HEK293T (cell line): ENCODE measurements at regions not wholly inside any gene's neighbourhood (a gene's known extent, or its start where the extent isn't known, plus 50 kb on each side); places are given as distances from the start of the nearest gene placed in this dataset.

Experiments
- FOXA1 ChIP-seq: fragments of 450-650 bp; IDR thresholded peaks from 2 replicates; pipeline ENCODE4 v1.6.1; 2016; ENCODE audit warnings: mild to moderate bottlenecking
- FOXK2 ChIP-seq: fragments of 450-650 bp; IDR thresholded peaks from 2 replicates; pipeline ENCODE4 v1.6.1; 2016; ENCODE audit warnings: mild to moderate bottlenecking

GRCh38 chr10:71008150-71008549 is 119.8 kb upstream of the PCBD1 start:
- TF ChIP-seq FOXA1 (no peak), FOXK2 (no peak)
